DMS153 treated with DMSO at 0.1 percent for 48 hours (cell line): ENCODE measurements at regions not wholly inside any gene's neighbourhood (a gene's known extent, or its start where the extent isn't known, plus 50 kb on each side); places are given as distances from the start of the nearest gene placed in this dataset.
"Not testable (repeated sequence)": the region's sequence is repeated elsewhere in the genome, so short reads cannot be mapped to it uniquely, and the experiment has no call there.

Experiments used
- DNase-seq: peaks from one replicate; lab custom pipeline; 2025; ENCODE audit not compliant: unreplicated experiment; lab: John Stamatoyannopoulos, UW

DNA sequence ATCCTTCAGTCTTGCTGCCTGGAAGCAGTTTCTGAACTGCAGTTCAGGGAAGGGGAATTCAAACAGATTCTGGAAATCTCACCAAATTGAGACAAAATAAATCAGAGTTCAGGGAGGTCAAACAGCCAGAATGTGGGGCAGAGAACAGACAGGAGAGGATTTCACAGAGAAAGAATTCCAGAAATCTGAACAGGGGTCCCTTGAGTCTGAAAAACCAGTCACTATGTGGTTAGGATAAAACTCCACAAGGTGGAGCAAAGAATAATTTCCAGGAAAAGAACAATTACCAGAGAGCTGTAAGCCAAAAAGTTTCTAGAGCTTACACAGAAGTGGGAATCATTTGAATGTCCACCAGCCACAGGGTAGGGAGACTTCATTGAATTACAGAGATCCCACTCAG is 84.7 kb downstream of the URB2 start:
- no peak for DNase-seq

DNA sequence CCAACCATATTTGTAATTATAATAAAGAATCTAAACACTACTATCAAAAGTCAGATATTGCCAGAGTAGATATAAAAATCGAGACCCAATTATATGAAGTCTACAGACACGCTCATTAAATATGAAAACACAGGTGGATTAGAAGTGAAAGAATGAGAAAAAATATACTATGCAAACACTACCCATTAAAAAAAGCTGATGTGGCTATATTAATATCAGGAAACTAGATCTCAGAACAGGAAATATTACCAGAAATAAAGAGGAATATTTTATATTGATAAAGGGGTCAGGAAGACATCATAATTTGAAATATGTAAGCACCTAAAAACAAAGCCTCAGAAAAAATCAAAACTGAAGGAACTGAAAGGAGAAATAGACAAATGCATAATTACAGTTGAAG is 88.3 kb downstream of the URB2 start:
- no peak for DNase-seq

GRCh38 chr1:229714964-229715603 is 89.0 kb downstream of the URB2 start:
- no peak for DNase-seq

DNA sequence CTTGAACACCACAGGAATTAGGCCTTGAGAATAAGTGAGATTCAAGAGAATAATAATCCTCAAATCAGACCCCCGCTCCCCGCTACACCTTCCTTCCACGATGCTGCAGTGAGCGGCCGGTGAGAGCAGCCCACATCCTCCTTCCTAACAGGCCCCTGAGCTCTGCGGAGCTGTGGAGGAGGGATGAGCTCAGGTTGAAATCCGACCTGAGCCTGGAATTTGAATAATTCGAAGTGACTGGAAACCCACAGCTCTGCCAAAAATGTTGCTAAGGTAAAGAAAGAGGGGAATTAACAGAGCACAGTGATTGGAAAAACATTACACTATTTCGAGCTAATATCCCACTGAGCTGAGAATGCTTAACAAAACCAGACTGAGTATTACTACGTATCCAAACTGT is 90.0 kb downstream of the URB2 start:
- no peak for DNase-seq

GRCh38 chr1:229716704-229717103 is 90.7 kb downstream of the URB2 start:
- DNase-seq = no peak

GRCh38 chr1:229717786-229718576 is 91.9 kb downstream of the URB2 start:
- no peak for DNase-seq

DNA sequence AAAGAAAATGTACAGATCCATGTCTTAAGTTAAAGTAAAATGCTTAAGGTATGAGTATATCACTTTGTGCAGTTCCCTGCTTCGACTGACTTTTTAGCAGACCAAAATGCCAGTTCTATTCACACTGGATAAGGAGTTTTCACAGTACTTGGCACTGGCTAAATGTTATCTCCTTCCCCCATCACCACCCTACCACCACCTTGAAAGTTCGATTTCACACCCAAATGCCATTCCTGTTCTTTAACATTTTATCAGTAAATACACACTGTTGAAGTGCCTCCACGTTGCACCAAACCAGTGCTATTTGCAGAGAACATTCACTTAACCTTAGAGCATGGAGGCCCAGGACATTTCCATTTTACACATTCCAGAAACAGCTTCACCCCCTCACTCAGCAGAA is 100.0 kb downstream of the URB2 start:
- DNase-seq = no peak

GRCh38 chr1:229729916-229730315 is 103.9 kb downstream of the URB2 start:
- DNase-seq = no peak

- DNase-seq = no peak
Measured at GRCh38 chr1:229730573-229730972, 104.5 kb downstream of the URB2 start.

DNA sequence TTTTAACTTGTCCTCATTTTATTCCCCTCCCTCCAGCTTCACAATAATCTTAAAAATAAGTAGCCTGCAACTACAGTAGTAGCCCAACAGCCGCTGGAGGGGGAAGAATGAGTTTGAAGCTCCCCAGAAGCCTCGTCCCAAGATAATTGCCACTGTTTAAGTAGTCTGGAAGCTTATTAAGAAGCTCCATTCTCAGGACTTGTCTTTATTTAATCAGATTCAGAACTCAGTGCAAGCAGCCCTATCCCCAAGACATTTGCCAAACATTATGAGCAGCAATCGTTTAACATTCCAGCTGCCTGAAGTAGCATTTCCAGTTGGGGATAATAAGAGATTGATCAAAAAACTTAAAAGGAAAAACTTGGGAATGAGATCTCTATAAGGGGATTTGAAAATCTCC is 106.0 kb downstream of the URB2 start:
- no peak for DNase-seq

DNA sequence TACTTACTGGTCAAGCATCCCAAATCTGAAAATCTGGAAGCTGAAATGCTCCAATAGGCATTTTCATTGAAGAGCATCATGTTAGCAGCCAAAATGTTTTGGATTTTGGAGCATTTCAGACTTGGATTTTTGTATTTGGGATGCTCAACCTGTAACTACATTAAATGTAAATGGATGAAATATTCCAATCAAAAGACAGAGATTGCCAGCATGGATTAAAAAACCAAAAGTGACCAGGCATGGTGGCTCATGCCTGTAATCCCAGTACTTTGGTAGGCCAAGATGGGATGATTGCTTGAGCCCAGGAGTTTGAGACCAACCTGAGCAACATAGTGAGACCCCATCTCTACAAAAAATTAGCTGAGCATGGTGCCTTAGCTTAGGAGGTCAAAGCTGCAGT is 110.3 kb downstream of the URB2 start:
- DNase-seq = no peak

DNA sequence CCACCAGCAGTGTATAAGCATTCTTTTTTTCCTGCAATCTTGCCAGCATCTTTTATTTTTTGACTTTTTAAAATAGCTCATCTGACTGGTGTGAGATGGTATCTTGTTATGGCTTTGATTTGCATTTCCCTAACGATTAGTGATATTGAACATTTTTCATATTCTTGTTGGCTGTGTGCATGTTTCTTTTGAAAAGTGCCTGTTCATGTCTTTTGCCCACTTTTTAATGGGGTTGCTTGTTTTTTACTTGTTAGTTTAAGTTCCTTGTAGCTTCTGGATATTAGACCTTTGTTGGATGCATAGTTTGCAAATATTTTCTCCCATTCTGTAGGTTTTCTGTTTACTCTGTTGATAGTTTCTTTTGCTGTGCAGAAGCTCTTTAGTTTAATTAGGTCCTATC is 116.6 kb downstream of the URB2 start:
- not testable (repeated sequence) for DNase-seq

- DNase-seq = no peak
Measured at GRCh38 chr1:229749992-229750391, 123.9 kb downstream of the URB2 start.

- no peak for DNase-seq
Measured at GRCh38 chr1:229751610-229752009, 125.6 kb downstream of the URB2 start.

DNA sequence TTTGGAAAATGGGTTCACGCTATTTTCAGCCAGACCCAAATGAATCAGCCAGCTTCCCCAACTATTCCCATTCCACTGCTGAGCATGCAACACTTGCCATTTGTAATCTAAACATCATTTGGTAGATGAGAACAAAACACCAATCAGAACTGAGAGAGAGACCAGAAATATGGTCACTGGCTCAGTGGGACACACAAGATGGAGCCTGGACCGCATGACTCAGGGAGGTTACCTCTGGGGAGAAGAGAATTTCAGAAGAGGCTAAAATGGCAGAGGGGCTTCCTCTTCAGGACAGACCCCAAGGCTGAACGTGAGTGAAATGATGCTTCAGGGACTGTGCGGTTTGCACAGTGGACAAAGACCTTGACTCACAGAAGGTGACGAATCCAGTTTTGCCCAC is 126.6 kb downstream of the URB2 start:
- DNase-seq = no peak

GRCh38 chr1:229753764-229754551 is 127.9 kb downstream of the URB2 start:
- no peak for DNase-seq

DNA sequence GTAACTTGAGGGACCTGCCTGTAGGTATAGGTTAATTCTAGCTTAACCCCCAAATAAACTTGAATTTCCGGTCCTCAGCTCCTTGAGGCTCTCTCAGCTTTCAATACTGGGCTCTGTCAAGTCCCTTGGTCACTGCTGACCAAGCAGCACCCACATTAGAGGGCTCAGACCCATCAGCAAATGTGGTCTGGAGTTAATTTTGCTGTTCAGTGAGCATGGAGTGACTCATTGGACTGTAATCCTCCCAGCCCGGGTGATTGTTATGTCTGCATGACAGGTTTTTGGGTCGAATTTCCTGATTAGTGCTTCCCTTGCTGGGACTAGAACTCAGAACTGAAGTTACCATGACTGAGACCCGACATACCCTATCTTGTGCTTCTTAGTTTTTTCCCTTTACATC is 130.6 kb downstream of the URB2 start:
- DNase-seq = no peak

- no peak for DNase-seq
Measured at GRCh38 chr1:229757226-229757625, 131.2 kb downstream of the URB2 start.

- no peak for DNase-seq
Measured at GRCh38 chr1:229758101-229759036, 132.3 kb downstream of the URB2 start.

DNA sequence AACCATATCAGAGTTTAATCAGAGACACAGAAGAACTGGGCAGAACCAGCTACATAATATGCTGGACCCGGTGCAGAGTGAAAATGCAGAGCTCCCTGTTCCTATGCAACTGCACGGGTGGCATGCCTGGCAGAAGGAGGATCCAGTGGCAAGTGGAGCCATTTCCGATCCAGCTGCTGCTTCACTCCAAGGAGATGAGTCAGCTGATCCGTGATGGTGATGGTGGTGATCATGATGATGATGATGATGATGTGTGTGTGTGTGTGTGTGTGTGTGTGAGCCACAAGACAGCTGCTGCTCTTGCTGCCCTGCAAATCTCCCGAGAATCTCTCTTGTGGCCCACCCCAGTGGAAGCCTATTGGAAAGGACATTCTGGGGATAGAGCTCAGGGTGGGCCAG is 133.0 kb downstream of the URB2 start:
- no peak for DNase-seq

DNA sequence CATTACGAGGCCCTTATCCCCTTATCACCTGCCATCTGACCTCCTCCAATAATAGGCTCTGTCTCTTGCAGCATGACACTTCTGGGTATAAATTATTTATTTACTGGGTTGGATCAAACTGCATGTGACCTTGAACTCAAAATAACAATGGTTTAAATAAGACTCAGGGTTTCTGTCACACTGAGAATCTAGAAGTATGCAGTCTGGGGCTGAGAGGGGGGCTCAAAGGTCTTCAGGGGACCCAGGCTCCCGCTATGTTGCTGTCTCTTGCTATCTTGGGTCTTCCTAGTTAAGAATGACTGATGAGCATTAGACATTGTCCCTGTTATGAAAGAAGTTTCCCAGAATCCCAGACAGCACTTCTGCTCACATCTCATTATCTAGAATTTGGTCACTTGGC is 133.5 kb downstream of the URB2 start:
- DNase-seq = no peak
